Stimulated activated CD4-positive, alpha-beta T cell treated with anti-CD3 and anti-CD28 coated beads, Interleukin-4, amount 100 ng/mL, for 24 hours (primary cell): ENCODE measurements at regions not wholly inside any gene's neighbourhood (a gene's known extent, or its start where the extent isn't known, plus 50 kb on each side); places are given as distances from the start of the nearest gene placed in this dataset.

Experiments
- DNase-seq: peaks from one replicate; pipeline ENCODE4 v3.0.0-alpha.2; 2020

- no peak for DNase-seq
Measured at GRCh38 chr10:131760416-131761166, 140.2 kb upstream of the PPP2R2D start.

DNA sequence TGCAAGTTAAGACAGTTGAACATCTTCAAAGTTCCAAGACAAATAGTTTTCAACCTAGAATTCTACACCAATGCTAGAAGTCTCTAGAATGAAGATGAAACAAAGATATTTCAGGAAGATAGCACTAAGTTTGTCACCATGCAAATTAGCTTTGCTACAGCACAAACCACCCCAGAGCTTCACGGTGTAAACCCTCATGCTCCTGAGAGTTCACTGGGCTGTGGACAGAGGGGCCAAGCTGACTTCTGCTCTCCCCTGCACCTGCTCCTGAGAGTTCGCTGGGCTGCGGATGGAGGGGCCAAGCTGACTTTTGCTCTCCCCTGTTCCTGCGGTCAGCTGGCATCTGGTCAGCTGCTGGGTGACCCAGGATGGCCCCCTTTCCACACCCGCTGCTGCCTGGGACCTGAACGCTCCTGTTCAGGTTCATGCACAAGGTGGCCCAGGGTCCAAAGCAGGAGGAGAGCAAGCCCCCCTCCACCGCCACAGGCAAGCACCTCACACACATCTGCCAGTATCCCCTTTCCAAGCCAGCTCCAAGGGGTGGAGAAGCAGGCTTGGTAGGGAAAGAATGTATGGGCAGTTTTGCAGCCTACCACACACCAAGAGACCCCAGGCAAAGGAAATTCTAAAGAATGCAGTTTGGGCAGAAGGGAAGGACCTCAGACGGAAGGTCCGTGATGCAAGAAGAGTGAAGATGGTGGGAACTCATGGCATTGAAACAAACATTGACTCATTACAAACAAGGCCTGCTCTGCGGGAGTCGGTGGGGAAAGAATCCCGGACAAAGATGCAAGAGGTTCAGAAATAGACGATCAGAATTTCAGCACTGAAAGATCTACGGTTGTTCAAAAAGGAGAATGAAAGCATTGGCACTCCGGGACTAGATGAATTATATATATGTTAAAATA is 137.8 kb upstream of the PPP2R2D start:
- no peak for DNase-seq

GRCh38 chr10:131764929-131765328 is 135.9 kb upstream of the PPP2R2D start:
- DNase-seq, result no peak

DNA sequence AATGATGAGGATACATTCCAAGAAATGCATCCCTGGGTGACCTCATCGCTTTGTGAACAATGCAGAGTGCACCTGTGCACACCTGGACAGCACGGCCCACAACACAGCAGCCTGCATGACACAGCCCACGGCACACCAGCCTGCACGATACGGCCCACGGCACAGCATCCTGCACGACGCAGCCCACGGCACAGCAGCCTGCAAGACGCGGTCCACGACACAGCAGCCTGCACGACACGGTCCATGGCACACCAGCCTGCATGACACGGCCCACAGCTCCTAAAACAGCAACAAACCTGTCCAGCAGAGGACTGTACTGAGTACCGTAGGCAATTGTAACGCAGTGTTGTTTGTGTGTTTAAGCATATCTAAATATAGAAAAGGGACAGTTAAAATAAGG is 134.7 kb upstream of the PPP2R2D start:
- no peak for DNase-seq

GRCh38 chr10:131767716-131768115 is 133.1 kb upstream of the PPP2R2D start:
- no peak for DNase-seq

GRCh38 chr10:131769571-131770410 is 131.0 kb upstream of the PPP2R2D start:
- no peak for DNase-seq

DNA sequence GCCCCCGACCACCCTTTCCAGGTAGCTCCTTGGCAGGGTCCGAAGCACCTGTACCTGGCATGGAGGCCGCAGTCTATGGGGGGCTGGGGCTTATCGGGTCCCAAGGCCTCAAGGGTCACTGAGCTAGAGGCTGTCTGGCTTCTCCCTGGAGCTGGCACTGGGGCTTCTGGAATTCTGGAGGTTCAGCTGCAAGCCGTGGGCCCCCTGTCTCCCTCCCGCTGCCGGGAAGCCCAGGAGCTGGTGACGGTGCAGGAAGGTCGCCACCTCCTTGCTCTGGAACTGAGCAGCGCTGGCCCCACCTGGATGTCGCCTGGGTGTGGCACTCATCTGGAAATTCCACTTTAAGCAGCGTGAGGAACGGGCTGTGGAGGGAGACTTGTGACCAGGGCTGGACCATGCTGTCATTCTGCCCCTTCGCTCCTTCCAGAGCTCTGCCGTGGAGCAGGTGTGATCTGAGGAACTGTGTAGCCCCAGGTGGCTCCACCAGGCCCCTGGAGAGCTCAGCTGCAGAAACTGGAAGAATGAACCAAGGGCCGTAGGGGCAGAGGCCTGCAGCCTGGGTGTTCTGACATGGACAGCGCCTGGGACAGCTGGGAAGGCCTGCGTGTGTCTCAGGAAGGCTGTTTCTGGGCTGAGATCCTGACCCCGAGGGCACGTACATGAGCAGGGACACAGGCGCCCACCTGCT is 129.7 kb upstream of the PPP2R2D start:
- DNase-seq, result no peak

DNA sequence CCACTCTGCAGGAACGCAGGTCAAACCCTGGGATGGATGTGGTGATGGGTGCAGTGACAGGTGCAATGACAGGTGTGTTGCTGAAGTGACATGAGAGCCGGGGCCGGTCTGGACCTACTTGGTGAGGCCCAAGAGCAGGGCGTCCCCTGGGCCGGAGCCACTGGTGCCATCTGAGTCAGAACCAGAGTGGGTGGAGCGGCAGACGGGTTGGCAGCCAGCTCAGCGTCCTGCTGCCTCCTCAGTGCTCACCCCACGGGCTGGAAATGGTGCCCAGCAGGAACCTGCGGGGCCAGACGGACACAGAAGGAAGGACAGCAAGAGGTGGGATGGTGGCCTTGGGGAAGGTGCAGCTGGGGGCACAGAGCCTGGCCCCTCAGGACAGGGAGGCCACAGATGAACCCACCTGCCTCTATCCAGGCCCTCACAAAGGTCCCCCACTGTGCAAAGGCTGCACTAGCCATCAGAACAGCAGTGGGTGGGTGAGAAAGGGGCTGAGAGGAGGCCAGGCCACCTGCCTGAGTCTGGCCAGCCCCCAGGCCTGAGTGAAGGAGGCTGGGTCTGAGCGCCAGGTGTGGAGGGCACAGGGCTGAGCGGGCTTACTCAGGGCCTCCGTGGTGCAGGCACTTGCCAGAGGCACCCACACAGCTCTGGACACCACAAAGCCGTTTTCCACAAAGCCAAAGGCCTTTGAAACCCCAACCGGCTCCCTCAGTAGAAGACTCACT is 129.0 kb upstream of the PPP2R2D start:
- DNase-seq, result no peak

DNA sequence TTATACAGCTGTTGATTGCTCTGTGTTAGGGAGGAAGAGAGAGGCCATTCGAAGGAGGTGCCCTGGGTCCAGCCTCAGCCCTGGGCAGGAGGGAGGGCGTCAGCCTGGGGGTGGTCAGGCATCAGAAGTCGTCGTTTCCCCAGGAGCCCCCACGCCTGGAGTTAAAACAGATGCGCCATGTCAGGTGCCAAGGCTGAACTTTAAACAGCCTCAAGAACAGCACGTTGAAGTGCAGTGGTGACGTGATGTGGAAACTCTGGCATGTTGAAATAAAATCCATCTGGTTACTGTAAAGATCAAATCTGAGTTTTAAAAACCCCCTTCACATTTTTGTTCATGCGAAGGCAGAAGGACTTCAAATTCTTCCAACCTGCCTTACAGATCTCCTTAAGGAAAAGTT is 128.4 kb upstream of the PPP2R2D start:
- DNase-seq, result no peak

DNA sequence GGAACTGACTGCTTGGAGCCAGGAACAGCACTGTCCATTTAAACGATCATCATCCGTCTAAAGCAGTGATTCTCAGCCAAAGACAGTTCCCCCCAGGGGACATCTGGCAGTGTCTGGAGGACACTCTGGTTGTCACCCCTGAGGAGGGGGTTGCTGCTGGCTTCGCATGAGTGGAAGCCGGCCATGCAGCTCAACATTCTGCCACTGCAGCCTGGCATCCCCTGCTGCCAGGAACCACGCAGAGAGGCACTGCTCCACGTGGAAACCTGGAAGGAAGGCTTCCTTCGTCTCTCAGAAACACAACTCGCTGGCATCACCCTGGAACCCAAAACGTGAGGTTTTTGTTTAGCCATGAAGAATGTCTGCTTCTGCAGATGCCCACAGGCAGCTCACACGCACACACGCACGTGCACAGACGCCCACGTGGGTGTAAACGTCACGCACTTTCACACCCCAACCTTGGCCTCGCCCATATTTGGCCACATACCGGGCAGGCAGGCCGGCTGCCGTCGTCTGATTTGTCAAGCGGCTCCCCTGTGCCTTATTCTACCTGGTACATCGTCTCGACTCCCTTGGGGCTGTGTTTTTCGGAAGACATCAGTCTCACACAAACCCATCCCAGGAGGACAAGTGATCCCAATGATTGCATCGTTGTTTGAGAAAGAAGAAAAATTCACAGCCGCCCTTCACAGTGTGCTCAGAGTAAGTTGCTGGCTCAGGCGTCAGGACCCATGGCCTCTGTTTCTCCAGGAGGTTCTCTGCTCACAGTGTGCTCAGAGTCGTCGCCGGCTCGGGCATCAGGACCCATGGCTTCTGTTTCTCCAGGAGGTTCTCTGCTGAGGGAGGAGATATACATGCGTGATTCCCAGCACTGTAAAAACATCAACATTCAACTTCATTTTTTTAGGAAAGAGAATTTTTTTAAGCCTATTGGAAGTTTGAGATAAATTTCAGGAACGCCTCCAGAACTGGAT is 127.2 kb upstream of the PPP2R2D start:
- no peak for DNase-seq

DNA sequence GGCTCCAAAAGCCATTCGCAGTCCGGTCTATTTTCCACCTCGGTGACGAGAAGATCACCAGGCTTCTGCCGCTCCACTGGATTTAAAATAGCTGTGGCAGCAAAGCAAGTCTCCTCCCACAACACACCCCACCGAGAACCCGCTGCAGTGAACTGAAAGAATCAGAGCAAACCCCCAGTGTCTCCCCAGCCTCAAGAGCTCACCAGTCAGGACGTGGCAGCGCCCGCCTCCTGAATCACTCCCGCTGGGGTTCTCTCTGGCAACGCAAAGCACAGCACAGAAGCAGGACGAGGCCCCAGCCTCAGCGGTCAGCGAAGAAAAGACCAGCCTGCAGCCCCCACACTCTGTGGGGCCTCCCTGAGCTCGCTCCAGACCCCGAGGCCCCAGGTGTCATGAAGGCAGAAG is 126.1 kb upstream of the PPP2R2D start:
- no peak for DNase-seq

GRCh38 chr10:131775433-131775832 is 125.4 kb upstream of the PPP2R2D start:
- DNase-seq, result no peak

- no peak for DNase-seq
Measured at GRCh38 chr10:131775833-131776232, 125.0 kb upstream of the PPP2R2D start.

DNA sequence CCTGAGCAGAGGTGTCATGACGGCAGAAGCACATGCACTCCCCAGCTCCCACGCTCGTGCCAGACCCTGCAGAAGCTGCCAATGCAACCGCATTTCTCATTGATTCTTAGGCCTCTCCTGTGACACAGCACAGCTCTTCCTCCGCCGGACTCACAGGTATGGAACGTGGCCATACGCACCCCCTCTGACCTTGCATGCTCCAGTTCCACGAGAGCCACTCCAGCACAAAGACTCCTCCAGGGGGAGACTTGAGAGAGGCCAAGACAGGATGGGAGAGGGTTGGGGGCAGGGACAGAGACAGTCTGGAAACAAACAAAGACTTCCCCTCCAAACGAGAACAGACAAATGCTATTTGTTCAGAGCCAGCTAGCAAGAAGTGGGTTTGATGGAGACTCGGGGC is 124.3 kb upstream of the PPP2R2D start:
- no peak for DNase-seq

GRCh38 chr10:131777162-131777561 is 123.6 kb upstream of the PPP2R2D start:
- DNase-seq, result no peak

- DNase-seq, result no peak
Measured at GRCh38 chr10:131777921-131778320, 122.9 kb upstream of the PPP2R2D start.

DNA sequence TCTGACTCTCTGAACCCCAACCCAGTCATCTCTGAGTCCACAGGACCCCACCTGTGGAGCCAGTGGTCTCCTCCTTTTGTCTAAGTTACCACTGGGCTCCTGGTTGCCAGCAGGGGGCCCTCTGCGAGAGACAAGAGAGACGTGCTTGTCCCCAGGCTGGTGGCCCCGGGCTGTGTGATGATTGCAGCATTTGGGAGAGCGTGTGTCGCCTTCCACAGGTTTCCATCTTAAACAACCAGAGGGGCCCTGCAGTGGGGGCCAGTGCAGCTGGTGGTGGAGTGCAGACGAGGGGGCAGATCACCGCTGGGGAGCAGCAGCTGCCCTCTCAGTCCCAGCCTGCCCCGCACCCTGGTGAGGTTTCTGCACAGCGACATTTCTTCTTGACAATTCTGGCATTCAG is 122.4 kb upstream of the PPP2R2D start:
- DNase-seq, result no peak

- no peak for DNase-seq
Measured at GRCh38 chr10:131778842-131779241, 122.0 kb upstream of the PPP2R2D start.

- DNase-seq, result no peak
Measured at GRCh38 chr10:131779661-131780394, 121.0 kb upstream of the PPP2R2D start.

DNA sequence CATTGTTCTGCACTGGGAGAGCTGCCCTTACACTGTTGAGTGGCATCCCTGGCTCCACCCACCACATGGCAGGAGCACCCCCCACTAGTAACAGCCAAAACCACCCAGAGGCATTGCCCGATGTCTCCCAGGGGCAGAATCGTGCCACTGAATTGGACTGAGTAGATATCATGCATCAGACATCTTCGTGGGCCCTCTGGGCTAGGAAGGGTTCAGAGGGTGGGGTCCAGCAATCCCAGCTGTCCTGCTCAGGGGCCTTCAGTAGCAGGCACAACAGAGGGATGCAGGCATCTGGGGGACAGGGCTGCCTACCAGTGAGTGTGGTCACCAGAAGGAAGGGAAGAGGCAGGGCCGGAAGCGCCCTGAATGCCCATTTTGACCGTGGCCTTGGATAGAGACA is 119.7 kb upstream of the PPP2R2D start:
- DNase-seq, result no peak
